A673 (cell line): ENCODE measurements at regions not wholly inside any gene's neighbourhood (a gene's known extent, or its start where the extent isn't known, plus 50 kb on each side); places are given as distances from the start of the nearest gene placed in this dataset.

Source experiments
- BruUV-seq: library from RNA; stranded (reverse); fragments of 400-500 nt; replicated peaks from 2 replicates; lab custom pipeline; 2021; lab: Mats Ljungman, UMichigan
- CTCF ChIA-PET: fragments of 300-600 bp; sonication (Branson Sonifier 250); formaldehyde crosslinking; loops from one replicate; lab custom pipeline; 2022; ENCODE audit warnings: antibody characterized with exemption; lab: Charles Lee
- POLR2A ChIA-PET: fragments of 300-600 bp; sonication (Branson Sonifier 250); formaldehyde crosslinking; loops from one replicate; lab custom pipeline; 2022; ENCODE audit warnings: antibody characterized with exemption; ENCODE audit not compliant: low non-redundant PET; lab: Charles Lee
- DNase-seq: peaks from one replicate; pipeline ENCODE4 v3.0.0-alpha.2; 2015; ENCODE audit warnings: low spot score
- H3K27ac ChIP-seq: fragments of 200-600 bp; sonication (generic); 2 replicates; pipeline ENCODE4 v1.5.1; 2016; ENCODE audit warnings: mixed run types, low read depth, mild to moderate bottlenecking, mixed read lengths, antibody characterized with exemption, low read length; ENCODE audit not compliant: poor library complexity, severe bottlenecking
- H3K27me3 ChIP-seq: fragments of 200-600 bp; sonication (generic); replicated peaks from 2 replicates; pipeline ENCODE4 v1.6.1; 2017; ENCODE audit warnings: mixed run types, low read depth, mild to moderate bottlenecking, mixed read lengths, antibody characterized with exemption, low read length; ENCODE audit not compliant: insufficient read depth, poor library complexity
- H3K36me3 ChIP-seq: fragments of 200-600 bp; sonication (generic); 2 replicates; pipeline ENCODE4 v1.6.1; 2016; ENCODE audit warnings: mixed run types, mild to moderate bottlenecking, mixed read lengths, antibody characterized with exemption, low read length; ENCODE audit not compliant: insufficient read depth, poor library complexity, severe bottlenecking
- H3K4me1 ChIP-seq: fragments of 200-600 bp; sonication (generic); 2 replicates; pipeline ENCODE4 v1.6.1; 2017; ENCODE audit warnings: mixed run types, mild to moderate bottlenecking, mixed read lengths, antibody characterized with exemption, low read length; ENCODE audit not compliant: insufficient read depth, poor library complexity, severe bottlenecking
- H3K4me3 ChIP-seq: fragments of 200-600 bp; sonication (generic); 2 replicates; pipeline ENCODE4 v1.5.1; 2016; ENCODE audit warnings: low read depth, mixed run types, mild to moderate bottlenecking, mixed read lengths, low read length; ENCODE audit not compliant: poor library complexity, severe bottlenecking
- H3K9me3 ChIP-seq: fragments of 200-600 bp; sonication (generic); 2 replicates; pipeline ENCODE4 v1.6.1; 2016; ENCODE audit warnings: mixed run types, low read depth, mild to moderate bottlenecking, mixed read lengths, antibody characterized with exemption, low read length; ENCODE audit not compliant: poor library complexity, severe bottlenecking
- EZH2 ChIP-seq: fragments of 200-600 bp; sonication (generic); IDR thresholded peaks from 2 replicates; pipeline ENCODE4 v1.6.1; 2017; ENCODE audit warnings: borderline replicate concordance, low read depth, mild to moderate bottlenecking, mixed read lengths, antibody characterized with exemption, low read length; ENCODE audit not compliant: poor library complexity, severe bottlenecking
- intact Hi-C: fragments of 100-400 bp; cut with micrococcal nuclease; formaldehyde crosslinking; loops from one replicate; pipeline ENCODE4 v1.10.0; 2022; ENCODE audit not compliant: unreplicated experiment
- TF ChIP-seq, protein P1 (sequence below): fragments of 300-800, 200-600 bp; sonication (generic); conservative IDR thresholded peaks from 2 replicates; pipeline ENCODE4 v1.5.1; 2017; ENCODE audit warnings: low read depth, mild to moderate bottlenecking, antibody characterized with exemption, low read length, moderate library complexity, mixed read lengths

DNA sequence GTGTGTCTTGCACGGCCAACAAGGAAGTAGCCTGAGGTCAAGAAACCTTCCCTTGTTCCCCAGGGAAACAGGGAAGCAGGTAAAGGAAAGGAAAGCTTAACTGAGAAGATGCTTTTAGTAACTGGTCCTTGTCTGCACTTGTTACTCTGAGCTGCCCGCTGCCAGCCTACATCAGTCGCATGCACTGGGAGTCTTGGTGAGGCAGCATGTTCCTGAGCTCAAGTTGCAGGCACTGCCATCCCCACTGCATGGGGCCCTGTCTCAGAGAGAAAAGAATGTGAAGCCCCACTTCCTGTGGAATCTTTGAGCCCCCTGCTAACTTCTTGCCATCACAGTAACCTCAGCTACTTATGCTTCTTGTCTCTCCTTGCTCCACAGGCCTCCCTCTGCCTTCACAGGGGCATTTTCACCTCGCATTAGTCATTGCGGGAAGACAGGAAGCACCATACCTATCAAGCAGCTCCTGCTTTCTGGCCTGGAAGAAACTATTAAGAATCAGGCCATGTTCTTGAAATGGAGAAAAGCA, 344.1 kb upstream of the ADAMTSL1 start:
- CTCF ChIA-PET = no interaction called here
- intact Hi-C loops = no loop called here

DNA sequence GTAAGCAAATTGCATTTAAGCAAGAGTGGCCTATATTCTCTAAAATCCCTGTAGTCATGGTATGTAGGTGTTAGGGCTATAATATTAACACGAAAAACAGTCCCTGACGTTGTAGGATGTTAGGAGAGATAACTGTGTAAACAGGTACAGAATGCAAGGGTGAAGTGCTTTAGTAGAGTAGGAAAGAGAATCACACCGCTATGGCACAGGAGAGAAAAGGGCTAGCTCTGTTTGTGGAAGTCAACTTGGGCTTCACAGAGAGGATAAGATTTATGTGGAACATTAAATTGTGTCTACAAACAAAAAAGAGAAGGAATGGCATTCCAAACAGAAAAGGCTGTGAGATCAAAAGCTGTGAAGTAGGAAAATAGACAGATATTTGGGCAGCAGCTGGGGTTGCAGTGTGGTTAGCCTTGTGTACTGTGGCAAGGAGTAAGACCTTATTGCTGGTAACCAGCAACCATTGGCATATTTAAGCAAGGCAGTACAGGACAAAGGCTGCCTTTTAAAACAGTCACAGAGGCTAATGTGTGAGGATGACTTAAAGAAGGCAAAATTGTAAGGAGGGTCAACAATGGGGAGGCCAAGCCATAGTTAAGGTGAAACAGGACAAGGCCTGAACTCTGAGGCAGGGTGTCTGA, 337.5 kb upstream of the ADAMTSL1 start:
- no peaks in the 10 kb centered on the region for H3K9me3 ChIP-seq
- no peak overlapping the region for H3K4me3 ChIP-seq
- no TSS peak for BruUV-seq
- H3K4me1 ChIP-seq = no peaks in the 10 kb centered on the region
- no peaks in the 10 kb centered on the region for H3K36me3 ChIP-seq
- no peak for TF ChIP-seq EZH2
- TF ChIP-seq, protein P1, sequence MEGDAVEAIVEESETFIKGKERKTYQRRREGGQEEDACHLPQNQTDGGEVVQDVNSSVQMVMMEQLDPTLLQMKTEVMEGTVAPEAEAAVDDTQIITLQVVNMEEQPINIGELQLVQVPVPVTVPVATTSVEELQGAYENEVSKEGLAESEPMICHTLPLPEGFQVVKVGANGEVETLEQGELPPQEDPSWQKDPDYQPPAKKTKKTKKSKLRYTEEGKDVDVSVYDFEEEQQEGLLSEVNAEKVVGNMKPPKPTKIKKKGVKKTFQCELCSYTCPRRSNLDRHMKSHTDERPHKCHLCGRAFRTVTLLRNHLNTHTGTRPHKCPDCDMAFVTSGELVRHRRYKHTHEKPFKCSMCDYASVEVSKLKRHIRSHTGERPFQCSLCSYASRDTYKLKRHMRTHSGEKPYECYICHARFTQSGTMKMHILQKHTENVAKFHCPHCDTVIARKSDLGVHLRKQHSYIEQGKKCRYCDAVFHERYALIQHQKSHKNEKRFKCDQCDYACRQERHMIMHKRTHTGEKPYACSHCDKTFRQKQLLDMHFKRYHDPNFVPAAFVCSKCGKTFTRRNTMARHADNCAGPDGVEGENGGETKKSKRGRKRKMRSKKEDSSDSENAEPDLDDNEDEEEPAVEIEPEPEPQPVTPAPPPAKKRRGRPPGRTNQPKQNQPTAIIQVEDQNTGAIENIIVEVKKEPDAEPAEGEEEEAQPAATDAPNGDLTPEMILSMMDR = no peak
- intact Hi-C loops = no loop called here
- H3K27me3 ChIP-seq = no peaks in the 10 kb centered on the region
- POLR2A ChIA-PET = no interaction called here
- H3K27ac ChIP-seq = no peak overlapping the region
- CTCF ChIA-PET = no interaction called here
- no peak for DNase-seq

More for the DNA sequence above, 344.1 kb upstream of the ADAMTSL1 start:
- Histone ChIP-seq H3K36me3 (no peaks in the 10 kb centered on the region), H3K4me3 (no peak overlapping the region), H3K27ac (no peak overlapping the region), H3K9me3 (no peaks in the 10 kb centered on the region), H3K4me1 (no peaks in the 10 kb centered on the region), H3K27me3 (no peaks in the 10 kb centered on the region)
- peak; percentile 50 for DNase-seq
- BruUV-seq = no TSS peak
- POLR2A ChIA-PET = no interaction called here
- TF ChIP-seq, protein P1 = no peak
- no peak for TF ChIP-seq EZH2

DNA sequence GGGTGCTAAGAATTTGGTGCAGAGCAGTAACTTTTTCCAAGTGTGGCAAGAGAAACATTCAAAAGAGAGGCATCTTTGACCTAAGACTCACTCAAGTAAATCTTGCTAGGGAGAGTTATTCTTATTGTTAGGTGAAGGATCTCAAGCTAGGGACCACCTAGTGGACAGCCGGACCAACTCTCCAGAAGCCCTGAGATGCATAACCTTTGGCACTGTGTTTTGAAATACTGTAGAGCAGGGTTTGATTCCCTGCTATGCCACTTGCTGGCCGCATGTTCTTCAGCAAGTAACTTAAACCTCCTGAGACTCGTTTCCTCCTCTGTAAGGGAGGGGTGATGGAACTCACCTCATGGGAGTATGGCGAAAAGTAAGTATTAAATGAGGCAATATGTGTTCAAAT, 336.1 kb upstream of the ADAMTSL1 start:
- no peak for DNase-seq
- H3K27ac ChIP-seq = no peak overlapping the region
- H3K4me3 ChIP-seq = no peak overlapping the region
- H3K4me1 ChIP-seq = no peaks in the 10 kb centered on the region
- no peak for TF ChIP-seq EZH2
- H3K36me3 ChIP-seq = no peaks in the 10 kb centered on the region
- intact Hi-C loops = no loop called here
- CTCF ChIA-PET = no interaction called here
- no peaks in the 10 kb centered on the region for H3K27me3 ChIP-seq
- POLR2A ChIA-PET = no interaction called here
- H3K9me3 ChIP-seq = no peaks in the 10 kb centered on the region
- BruUV-seq = no TSS peak

GRCh38 chr9:18138656-18139055, 335.3 kb upstream of the ADAMTSL1 start:
- CTCF ChIA-PET = no interaction called here
- Histone ChIP-seq H3K27me3 (no peaks in the 10 kb centered on the region), H3K4me1 (no peaks in the 10 kb centered on the region), H3K27ac (no peak overlapping the region), H3K36me3 (no peaks in the 10 kb centered on the region), H3K4me3 (no peak overlapping the region), H3K9me3 (no peaks in the 10 kb centered on the region)
- POLR2A ChIA-PET = no interaction called here
- BruUV-seq = no TSS peak
- TF ChIP-seq EZH2 = no peak
- TF ChIP-seq, protein P1 = no peak
- DNase-seq = no peak
- intact Hi-C loops = no loop called here
